ENCODE measurements at regions not wholly inside any gene's neighbourhood (a gene's known extent, or its start where the extent isn't known, plus 50 kb on each side); places are given as distances from the start of the nearest gene placed in this dataset.

DNA sequence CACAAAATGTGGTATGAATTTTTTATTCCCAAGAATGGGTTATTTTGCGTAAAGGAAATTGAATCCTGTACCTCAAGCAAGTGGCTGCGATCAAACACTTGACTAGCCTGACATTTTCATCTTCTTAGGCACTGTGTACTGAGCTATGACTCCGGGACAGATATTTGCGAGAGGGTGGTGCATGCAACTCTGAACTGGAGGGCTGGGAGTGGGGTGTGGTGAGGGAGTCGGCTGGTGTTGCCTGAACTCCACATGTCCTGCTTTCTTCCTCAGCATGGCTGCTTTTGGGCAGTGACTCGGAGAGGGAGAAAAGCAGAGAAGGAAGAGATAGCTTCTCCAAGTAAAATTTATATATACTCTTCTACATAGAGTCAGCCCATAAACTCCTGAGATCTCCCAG lies 68.5 kb upstream of the GATB start:
- no peak for DNase-seq

DNA sequence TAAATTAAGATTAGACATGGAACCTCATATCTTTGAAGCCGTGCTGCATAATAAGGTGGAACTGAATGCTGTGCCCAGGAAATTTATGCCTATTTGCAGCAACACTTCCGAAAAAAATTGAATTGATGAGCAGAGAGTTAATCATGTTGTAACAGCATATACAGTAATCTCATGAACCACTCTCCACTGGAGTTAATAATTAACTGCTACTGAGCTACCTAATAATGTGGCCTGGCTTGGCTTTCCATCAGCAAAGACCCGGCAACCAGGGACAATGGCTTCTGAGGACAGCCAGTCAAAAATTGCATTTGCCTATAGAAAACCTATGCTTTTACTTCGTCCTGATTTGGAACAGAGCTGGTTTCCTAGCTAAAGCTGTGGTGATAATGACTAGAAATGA lies 63.8 kb upstream of the GATB start:
- DNase-seq = no peak

DNA sequence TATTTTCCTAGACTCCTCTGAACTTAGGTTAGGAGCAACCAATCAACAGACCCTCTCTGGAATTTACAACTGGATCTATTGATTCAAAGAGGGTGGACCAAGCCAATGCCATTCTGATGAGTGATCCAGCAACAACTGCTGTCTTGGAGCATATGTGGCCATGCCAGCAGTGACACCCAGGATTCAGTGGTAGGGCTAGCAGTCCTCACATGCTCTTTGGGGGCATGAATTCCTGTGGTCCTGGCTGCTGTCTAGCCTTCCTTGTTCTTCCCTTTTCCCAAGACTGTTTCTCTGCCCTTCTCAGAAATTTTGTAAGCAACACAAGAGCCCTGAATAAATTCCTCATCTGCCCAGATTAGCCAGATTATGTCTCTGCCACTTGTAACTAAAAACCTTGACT lies 61.5 kb upstream of the GATB start:
- DNase-seq = no peak

DNA sequence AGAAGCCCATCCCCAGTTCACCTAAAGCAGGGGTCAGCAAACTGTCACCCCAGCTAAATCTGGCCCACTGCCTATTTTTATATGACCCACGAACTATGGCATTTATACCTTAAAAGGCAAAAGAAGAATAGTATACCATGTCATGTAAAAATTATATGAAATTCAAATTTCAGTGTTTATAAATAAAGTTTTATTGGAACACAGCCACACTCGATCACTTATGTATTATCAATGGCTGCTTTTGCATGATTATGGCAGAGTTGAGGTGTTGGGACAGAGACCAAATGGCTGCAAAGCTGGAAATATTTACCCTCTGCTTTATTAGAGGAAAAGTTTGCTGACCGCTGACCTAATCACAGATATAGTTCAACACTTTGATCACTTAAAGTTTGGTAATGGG lies 59.2 kb upstream of the GATB start:
- DNase-seq = no peak

DNA sequence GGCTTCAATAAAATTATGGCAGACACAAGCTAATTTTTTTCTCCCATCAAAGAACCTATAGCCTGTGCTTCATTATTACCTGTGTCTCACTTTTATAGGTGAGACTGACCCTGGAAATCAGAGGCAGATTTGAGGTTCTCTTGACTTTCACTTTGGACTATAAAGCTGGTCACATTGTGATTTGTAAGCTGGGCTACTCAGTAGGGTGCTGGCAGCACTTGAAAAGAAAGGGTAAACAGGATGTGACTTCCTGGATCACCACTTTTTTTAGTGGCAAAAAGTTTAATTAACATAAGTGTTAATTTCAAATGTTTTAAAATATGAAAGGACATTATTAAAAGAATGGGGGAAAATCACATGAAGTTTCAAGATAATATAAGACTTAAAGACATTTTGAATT lies 50.6 kb upstream of the GATB start:
- no peak for DNase-seq
